ENCODE measurements at regions not wholly inside any gene's neighbourhood (a gene's known extent, or its start where the extent isn't known, plus 50 kb on each side); places are given as distances from the start of the nearest gene placed in this dataset.

DNA sequence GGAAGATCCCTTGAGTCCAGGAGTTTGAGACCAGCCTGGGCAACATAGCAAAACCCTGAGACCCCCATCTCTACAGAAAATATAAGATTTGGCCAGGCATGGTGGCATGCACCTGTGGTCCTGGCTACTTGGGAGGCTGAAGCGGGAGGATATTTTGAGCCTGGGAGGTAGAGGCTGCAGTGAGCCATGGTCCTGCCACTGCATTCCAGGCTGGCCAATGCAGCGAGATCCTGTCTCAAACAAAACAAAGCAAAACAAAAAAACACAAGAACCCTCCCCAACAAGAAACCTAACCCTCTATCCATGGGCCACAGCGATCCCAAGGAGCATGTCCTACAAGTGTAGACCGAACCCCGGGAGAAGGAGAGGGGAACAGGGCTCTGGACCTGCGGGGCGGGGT is 133.3 kb downstream of the MGAT5B start:
- TF ChIP-seq, protein P1, sequence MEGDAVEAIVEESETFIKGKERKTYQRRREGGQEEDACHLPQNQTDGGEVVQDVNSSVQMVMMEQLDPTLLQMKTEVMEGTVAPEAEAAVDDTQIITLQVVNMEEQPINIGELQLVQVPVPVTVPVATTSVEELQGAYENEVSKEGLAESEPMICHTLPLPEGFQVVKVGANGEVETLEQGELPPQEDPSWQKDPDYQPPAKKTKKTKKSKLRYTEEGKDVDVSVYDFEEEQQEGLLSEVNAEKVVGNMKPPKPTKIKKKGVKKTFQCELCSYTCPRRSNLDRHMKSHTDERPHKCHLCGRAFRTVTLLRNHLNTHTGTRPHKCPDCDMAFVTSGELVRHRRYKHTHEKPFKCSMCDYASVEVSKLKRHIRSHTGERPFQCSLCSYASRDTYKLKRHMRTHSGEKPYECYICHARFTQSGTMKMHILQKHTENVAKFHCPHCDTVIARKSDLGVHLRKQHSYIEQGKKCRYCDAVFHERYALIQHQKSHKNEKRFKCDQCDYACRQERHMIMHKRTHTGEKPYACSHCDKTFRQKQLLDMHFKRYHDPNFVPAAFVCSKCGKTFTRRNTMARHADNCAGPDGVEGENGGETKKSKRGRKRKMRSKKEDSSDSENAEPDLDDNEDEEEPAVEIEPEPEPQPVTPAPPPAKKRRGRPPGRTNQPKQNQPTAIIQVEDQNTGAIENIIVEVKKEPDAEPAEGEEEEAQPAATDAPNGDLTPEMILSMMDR (IDR thresholded peaks at IDR 0.05; ENCODE audit: insufficient read depth, low read length, missing control alignments), result no peak
- H3K4me3 ChIP-seq (ENCODE audit: low read depth, low read length), result no peak overlapping the region
- ChIA-PET CTCF (interaction anchor here (1.1 kb wide), 1 partner anchor 19 kb away, joined by 3 read pairs; no protein-coding TSS in a partner anchor), POLR2A (no interaction called here)
- no peak for DNase-seq (ENCODE audit: low read depth, low spot score)

DNA sequence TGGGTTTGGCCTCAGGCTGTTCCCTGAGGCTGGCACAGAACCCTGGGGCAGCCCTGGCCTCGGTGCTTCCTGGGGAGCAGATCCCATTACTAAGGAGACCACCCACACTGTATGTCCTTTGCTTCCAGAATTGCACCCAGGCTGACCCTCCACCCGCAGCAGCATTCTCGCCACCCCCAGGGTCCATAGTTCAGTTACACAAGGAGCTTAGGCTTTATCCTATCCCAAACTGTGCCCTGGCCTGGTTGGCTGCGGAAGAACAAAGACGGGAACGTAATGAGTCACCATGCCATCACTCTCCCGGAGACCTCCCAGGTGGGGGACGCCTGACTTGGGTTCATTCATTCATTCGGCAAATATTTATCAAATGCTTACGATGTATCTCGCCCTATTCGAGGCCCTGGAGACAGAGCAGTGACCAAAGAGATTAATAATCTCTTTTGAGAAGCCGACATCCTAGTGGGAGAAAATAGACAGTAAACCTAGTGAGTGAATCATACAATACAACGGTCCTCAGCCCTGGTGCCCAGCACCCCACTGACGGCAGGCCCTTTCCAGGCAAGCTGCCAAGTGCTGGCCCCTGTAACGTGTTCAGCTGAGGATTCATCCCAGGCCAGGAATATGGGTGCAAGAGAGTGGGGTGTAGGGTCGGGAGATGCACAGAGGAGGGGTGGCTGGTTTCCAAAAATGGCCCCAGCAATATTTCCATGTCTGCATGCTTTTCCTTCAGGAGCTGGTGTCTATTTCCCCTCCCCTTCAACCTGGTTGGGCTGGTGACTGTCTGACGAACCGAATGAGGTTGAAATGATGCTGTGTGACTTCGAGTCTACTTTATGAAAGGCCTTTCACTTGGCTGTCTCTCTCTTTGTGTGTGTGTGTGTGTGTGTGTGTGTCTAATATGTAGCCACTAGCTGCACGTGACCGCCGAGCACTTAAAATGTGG is 134.2 kb downstream of the MGAT5B start:
- TF ChIP-seq, protein P1 (IDR thresholded peaks at IDR 0.05; ENCODE audit: insufficient read depth, low read length, missing control alignments), result no peak
- DNase-seq (ENCODE audit: low read depth, low spot score), result no peak
- ChIA-PET POLR2A (no interaction called here), CTCF (interaction anchor here (1.1 to 2.1 kb wide), 4 partner anchors 10 to 135 kb away, joined by 3 to 9 read pairs (median 5); partner anchors contain the start of gene MGAT5B)
- H3K4me3 ChIP-seq (ENCODE audit: low read depth, low read length), result no peak overlapping the region; the same call in 1 of the 2 replicates

DNA sequence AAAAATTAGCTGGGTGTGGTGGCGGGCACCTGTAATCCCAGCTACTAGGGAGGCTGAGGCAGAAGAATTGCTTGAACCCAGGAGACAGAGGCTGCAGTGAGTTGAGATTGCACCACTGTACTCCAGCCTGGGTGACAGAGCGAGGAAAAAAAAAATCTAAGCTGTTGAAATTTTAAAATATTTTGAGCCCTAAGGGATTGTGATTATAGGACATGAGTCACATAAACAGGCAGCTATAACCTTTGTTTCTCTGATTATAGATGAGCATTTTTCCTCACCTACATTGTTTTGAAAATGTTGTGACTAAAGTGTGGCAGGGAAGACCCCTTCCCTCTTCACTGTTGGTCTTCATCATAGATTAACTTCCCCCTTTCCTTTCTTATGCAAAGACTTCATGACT is 135.5 kb downstream of the MGAT5B start:
- ChIA-PET POLR2A (no interaction called here), CTCF (interaction anchor here (0.6 to 2.1 kb wide), 4 partner anchors 9 to 934 kb away, joined by 3 to 9 read pairs (median 5); partner anchors contain the start of gene MGAT5B)
- DNase-seq (ENCODE audit: low read depth, low spot score), result no peak
- TF ChIP-seq, protein P1 (IDR thresholded peaks at IDR 0.05; ENCODE audit: insufficient read depth, low read length, missing control alignments), result no peak
- H3K4me3 ChIP-seq (ENCODE audit: low read depth, low read length), result no peak overlapping the region

DNA sequence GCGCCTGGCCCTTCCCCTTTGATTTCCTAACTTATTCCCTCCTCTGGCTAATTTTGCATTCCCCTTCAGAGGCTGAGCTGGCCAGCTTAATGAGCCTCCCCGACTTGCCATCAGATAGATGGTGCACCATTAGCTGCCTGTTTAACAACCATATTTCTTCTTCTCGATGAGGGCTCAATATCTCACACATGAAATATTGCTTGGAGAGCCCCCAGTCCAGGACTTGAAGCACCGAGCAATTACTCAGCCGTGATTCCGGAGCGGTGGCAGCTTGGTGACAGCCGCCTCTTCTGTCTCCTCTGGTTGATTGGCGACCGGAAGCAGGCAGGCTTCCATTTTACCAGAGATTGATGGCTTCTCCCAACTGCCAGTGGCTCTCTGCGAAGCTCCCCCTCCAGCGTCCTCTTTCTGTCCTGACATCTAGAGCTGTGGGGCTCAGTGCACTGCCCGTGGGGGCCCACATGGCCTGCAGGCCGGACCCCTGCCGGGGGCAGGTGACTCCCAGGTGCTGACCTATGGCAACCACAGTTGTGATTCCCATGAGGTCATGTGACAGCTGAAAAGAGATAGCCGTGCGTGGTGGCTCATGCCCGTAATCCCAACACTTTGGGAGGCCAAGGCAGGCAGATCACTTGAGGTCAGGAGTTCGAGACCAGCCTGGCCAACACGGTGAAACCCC is 133.7 kb upstream of the SEC14L1 start:
- no peak for DNase-seq (ENCODE audit: low read depth, low spot score)
- TF ChIP-seq, protein P1 (IDR thresholded peaks at IDR 0.05; ENCODE audit: insufficient read depth, low read length, missing control alignments), result no peak
- H3K4me3 ChIP-seq (ENCODE audit: low read depth, low read length), result no peak overlapping the region
- ChIA-PET CTCF (interaction anchor here (0.9 to 3.1 kb wide), 4 partner anchors 13 to 66 kb away, joined by 3 to 22 read pairs (median 3); no protein-coding TSS in a partner anchor), POLR2A (interaction anchor here (0.5 kb wide), 1 partner anchor 32 kb away, joined by 3 read pairs; no protein-coding TSS in a partner anchor)

DNA sequence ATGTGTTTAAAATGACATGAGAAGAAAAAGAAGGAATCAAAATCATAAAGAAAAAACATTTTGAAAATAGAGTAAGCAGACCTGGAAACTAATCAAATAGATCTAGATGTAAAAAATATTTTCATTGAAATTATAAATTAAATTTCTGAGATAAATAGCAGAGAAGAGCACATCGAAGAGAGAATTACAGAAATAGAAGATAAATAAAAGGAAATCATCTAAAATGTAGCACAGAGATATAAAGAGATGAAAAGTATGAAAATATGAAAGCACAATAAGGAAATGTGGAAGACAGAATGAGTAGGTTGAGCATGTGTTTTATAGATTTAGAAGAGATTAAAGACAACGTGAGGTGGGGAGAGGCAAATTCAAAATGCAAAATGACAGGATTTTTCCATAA is 130.9 kb upstream of the SEC14L1 start:
- POLR2A ChIA-PET, result no interaction called here
- CTCF ChIA-PET, result interaction anchor here (0.8 to 1.1 kb wide), 2 partner anchors 46 to 138 kb away, joined by 3 to 5 read pairs; no protein-coding TSS in a partner anchor

More for the DNA sequence above, 130.9 kb upstream of the SEC14L1 start:
- H3K4me3 ChIP-seq (ENCODE audit: low read depth, low read length), result no peak overlapping the region
- TF ChIP-seq, protein P1 (IDR thresholded peaks at IDR 0.05; ENCODE audit: insufficient read depth, low read length, missing control alignments), result no peak
- no peak for DNase-seq (ENCODE audit: low read depth, low spot score)

All from AG04449 (cell line).